ENCODE measurements at regions not wholly inside any gene's neighbourhood (a gene's known extent, or its start where the extent isn't known, plus 50 kb on each side); places are given as distances from the start of the nearest gene placed in this dataset.

DNA sequence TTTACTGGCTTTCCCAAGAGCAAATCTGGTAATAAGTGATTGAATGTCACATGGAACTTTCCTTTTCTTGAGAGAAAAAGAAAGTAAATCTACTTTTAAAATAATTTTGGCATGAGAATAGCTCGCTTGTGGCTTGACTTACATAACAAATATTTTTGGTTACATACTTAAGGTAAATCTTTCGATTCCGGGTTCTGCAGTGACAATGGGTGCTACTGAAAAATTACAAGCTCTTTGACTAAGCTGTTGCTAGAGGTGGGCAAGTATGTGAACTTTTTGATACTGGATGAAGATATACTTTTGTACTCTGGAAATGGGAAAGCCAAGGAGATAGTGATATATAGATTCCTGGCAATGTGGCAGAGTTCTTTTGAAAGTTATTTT, 51.9 kb upstream of the OTOL1 start:
- H3K4me3 ChIP-seq (ENCODE audit: low read depth, low read length), result no peak overlapping the region
- no peak for DNase-seq (ENCODE audit: low read depth)
- TF ChIP-seq, protein P1, sequence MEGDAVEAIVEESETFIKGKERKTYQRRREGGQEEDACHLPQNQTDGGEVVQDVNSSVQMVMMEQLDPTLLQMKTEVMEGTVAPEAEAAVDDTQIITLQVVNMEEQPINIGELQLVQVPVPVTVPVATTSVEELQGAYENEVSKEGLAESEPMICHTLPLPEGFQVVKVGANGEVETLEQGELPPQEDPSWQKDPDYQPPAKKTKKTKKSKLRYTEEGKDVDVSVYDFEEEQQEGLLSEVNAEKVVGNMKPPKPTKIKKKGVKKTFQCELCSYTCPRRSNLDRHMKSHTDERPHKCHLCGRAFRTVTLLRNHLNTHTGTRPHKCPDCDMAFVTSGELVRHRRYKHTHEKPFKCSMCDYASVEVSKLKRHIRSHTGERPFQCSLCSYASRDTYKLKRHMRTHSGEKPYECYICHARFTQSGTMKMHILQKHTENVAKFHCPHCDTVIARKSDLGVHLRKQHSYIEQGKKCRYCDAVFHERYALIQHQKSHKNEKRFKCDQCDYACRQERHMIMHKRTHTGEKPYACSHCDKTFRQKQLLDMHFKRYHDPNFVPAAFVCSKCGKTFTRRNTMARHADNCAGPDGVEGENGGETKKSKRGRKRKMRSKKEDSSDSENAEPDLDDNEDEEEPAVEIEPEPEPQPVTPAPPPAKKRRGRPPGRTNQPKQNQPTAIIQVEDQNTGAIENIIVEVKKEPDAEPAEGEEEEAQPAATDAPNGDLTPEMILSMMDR (IDR thresholded peaks at IDR 0.05; ENCODE audit: control insufficient read depth, extremely low read depth, insufficient read depth), result no peak

DNA sequence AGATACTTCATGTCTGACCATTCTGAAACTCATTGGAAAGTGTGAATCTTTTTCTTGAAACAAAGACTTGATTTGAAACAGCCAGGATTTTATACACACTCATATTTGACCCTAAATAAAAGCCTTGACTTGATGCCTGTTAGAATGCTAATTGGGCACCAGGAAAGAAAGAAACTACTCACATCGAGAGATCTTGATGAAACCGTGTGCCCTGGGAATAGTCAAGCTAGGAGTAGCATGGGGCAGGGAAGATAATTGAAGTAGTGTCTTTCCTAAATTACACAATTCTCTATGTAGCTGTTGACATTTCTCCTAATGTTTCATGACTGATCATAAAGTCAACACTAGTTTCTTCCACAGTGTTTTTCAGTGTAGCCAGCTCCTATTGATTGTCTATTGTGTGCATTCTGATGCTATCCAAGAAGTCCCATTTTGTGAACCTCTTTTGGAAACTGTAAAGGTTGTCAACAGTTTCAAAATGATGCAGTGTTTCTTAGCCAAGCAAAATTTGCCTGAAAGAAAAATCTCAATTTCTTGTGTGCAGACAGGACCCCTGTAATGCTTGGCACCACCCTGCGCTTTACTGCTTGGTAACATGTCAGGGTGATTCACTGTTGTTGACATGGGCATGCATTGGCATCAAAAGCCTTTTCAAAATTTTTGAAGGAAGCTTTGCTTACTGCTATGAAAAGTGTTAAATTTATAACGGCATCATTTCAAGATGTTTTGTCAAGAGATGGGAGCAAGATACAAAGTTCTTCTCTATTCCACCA, 52.5 kb upstream of the OTOL1 start:
- no peak overlapping the region for H3K4me3 ChIP-seq (ENCODE audit: low read depth, low read length)
- no peak for DNase-seq (ENCODE audit: low read depth)
- TF ChIP-seq, protein P1 (IDR thresholded peaks at IDR 0.05; ENCODE audit: control insufficient read depth, extremely low read depth, insufficient read depth), result no peak

DNA sequence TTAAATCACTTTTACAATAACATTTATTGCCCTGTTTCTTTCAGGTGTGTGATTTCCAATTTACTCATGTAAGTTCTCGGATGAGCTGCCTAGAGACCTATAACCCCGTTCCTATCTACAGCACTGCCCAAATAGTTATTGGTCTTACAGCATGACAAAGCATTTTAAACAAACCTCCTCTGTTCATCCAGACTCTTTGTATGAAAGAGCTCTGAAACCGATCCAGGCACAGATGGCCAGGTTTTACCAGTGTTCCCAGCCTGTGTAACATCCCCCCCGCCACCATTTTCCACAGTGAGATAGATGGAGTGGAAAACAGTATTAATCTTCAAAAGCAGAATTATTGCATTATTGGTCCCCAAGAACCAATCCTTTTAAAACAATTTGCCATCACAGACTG, 59.0 kb upstream of the SPTSSB start:
- DNase-seq (ENCODE audit: low read depth), result no peak
- TF ChIP-seq, protein P1 (IDR thresholded peaks at IDR 0.05; ENCODE audit: control insufficient read depth, extremely low read depth, insufficient read depth), result no peak
- H3K4me3 ChIP-seq (ENCODE audit: low read depth, low read length), result no peak overlapping the region

DNA sequence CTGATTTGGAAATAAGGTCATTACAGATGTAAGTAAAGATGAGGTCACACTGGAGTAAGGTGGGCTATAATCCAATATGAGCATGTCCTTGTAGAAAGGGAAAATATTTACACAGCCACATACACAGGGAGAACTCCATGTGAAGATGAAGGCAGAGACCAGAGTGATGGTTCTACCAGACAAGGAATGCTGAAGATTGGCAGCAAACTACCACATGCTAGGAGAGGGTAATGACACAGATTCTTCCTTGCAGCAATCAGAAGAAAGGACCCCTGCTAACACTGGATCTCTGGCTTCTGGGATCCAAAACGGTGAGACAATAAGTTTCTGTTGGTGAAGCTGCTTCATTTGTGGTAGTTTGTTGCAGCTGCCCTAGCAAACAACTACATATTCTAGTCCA, 56.0 kb upstream of the SPTSSB start:
- DNase-seq (ENCODE audit: low read depth), result no peak

DNA sequence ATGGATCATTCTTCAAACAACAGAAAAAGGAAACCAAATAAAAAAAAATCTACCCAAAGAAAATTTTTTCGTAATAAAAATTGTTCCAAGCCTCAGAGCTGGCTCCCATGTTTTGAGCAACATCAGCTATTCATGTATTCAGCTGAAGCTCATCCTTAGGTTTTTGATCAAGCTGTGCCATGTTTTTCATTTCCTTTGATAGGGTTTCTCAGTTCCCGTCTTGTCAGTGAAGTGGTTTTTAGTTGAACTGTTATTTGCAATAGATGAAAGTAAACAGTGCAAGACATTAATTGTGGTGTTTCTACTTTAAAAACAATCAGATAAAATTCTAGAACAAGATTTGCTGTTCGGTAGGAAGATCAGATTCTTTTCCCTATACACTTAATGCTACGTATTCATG, 55.4 kb upstream of the SPTSSB start:
- H3K4me3 ChIP-seq (ENCODE audit: low read depth, low read length), result no peak overlapping the region
- no peak for DNase-seq (ENCODE audit: low read depth)
- TF ChIP-seq, protein P1 (IDR thresholded peaks at IDR 0.05; ENCODE audit: control insufficient read depth, extremely low read depth, insufficient read depth), result no peak

More for the DNA sequence above, 56.0 kb upstream of the SPTSSB start:
- no peak overlapping the region for H3K4me3 ChIP-seq (ENCODE audit: low read depth, low read length)
- TF ChIP-seq, protein P1 (IDR thresholded peaks at IDR 0.05; ENCODE audit: control insufficient read depth, extremely low read depth, insufficient read depth), result no peak

DNA sequence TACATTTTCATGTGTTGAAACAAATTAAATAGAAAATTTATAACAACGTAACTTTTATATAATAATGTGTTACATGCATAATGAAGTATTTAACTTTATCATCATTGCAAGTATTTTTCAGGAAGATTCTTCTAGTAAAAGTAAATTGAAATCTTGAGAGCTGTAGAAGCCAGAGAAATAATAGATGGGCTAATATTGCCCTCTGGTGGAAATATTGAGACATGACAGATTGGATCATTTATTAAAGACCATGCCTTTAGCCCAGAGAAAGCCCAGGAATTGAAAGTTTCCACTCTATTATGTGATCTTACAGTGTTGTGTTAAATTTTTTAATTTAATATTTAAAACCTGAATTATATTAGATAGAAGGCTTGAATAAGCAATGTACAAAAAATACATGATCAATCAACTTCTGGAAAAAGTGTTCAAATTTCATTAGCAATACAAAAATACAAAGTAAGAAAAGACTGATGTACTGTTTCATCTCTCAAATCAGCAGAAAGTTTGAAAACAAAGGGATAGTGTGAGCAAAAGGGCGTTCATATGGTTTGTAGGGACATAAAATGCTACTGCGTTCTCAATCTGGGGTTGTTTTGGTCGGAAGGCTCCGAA, 52.7 kb upstream of the SPTSSB start:
- TF ChIP-seq, protein P1 (IDR thresholded peaks at IDR 0.05; ENCODE audit: control insufficient read depth, extremely low read depth, insufficient read depth), result peak; percentile 66
- H3K4me3 ChIP-seq (ENCODE audit: low read depth, low read length), result no peak overlapping the region
- no peak for DNase-seq (ENCODE audit: low read depth)

All from LNCaP clone FGC (cell line).